ENCODE measurements at regions not wholly inside any gene's neighbourhood (a gene's known extent, or its start where the extent isn't known, plus 50 kb on each side); places are given as distances from the start of the nearest gene placed in this dataset.
"Not testable (repeated sequence)": the region's sequence is repeated elsewhere in the genome, so short reads cannot be mapped to it uniquely, and the experiment has no call there.

- H3K36me3 Mint-ChIP-seq (ENCODE audit: low read depth); H3K27me3 Mint-ChIP-seq; H3K27ac Mint-ChIP-seq; DNase-seq; H3K9me3 Mint-ChIP-seq; CTCF ChIA-PET; POLR2A ChIA-PET; H3K4me1 Mint-ChIP-seq; H3K4me3 Mint-ChIP-seq: not testable (repeated sequence)
Observed at GRCh38 chr3:178209116-178209515, 327.1 kb upstream of the KCNMB2 start.

- H3K4me3 Mint-ChIP-seq; H3K4me1 Mint-ChIP-seq; CTCF ChIA-PET; H3K36me3 Mint-ChIP-seq (ENCODE audit: low read depth); DNase-seq; H3K27me3 Mint-ChIP-seq; H3K27ac Mint-ChIP-seq; H3K9me3 Mint-ChIP-seq; POLR2A ChIA-PET: not testable (repeated sequence)
Observed at GRCh38 chr3:178209618-178210017, 326.6 kb upstream of the KCNMB2 start.

- H3K4me1 Mint-ChIP-seq; DNase-seq; H3K4me3 Mint-ChIP-seq; H3K36me3 Mint-ChIP-seq (ENCODE audit: low read depth); H3K27me3 Mint-ChIP-seq; POLR2A ChIA-PET; H3K9me3 Mint-ChIP-seq; H3K27ac Mint-ChIP-seq; CTCF ChIA-PET: not testable (repeated sequence)
Observed at GRCh38 chr3:178211086-178211485, 325.1 kb upstream of the KCNMB2 start.

- ChIA-PET CTCF (no interaction called here), POLR2A (no interaction called here)
- H3K36me3 Mint-ChIP-seq (ENCODE audit: low read depth): no peaks in the 10 kb centered on the region
- DNase-seq: no peak
- no peaks in the 10 kb centered on the region for H3K4me1 Mint-ChIP-seq
- no peaks in the 10 kb centered on the region for H3K27me3 Mint-ChIP-seq
- H3K27ac Mint-ChIP-seq: no peak overlapping the region
- H3K4me3 Mint-ChIP-seq: no peak overlapping the region
- H3K9me3 Mint-ChIP-seq: no peaks in the 10 kb centered on the region
Observed at GRCh38 chr3:178217479-178217878, 318.8 kb upstream of the KCNMB2 start.

- H3K27ac Mint-ChIP-seq: no peak overlapping the region
- no peaks in the 10 kb centered on the region for H3K36me3 Mint-ChIP-seq (ENCODE audit: low read depth)
- no peaks in the 10 kb centered on the region for H3K27me3 Mint-ChIP-seq
- CTCF ChIA-PET: no interaction called here
- H3K4me3 Mint-ChIP-seq: no peak overlapping the region
- no peaks in the 10 kb centered on the region for H3K4me1 Mint-ChIP-seq
- no peak for DNase-seq
- no peaks in the 10 kb centered on the region for H3K9me3 Mint-ChIP-seq
- POLR2A ChIA-PET: no interaction called here
Observed at GRCh38 chr3:178218231-178218630, 318.0 kb upstream of the KCNMB2 start.

GRCh38 chr3:178219661-178220060 is 316.6 kb upstream of the KCNMB2 start:
- DNase-seq; H3K4me1 Mint-ChIP-seq; POLR2A ChIA-PET; H3K27ac Mint-ChIP-seq; H3K9me3 Mint-ChIP-seq; CTCF ChIA-PET; H3K36me3 Mint-ChIP-seq (ENCODE audit: low read depth); H3K27me3 Mint-ChIP-seq; H3K4me3 Mint-ChIP-seq: not testable (repeated sequence)

- H3K36me3 Mint-ChIP-seq (ENCODE audit: low read depth): no peaks in the 10 kb centered on the region
- no peak overlapping the region for H3K4me3 Mint-ChIP-seq
- DNase-seq: no peak
- ChIA-PET POLR2A (no interaction called here), CTCF (no interaction called here)
- H3K9me3 Mint-ChIP-seq: no peaks in the 10 kb centered on the region
- no peaks in the 10 kb centered on the region for H3K27me3 Mint-ChIP-seq
- no peak overlapping the region for H3K27ac Mint-ChIP-seq
- no peaks in the 10 kb centered on the region for H3K4me1 Mint-ChIP-seq
Observed at GRCh38 chr3:178223876-178224275, 312.4 kb upstream of the KCNMB2 start.

- no peaks in the 10 kb centered on the region for H3K9me3 Mint-ChIP-seq
- no peak overlapping the region for H3K27ac Mint-ChIP-seq
- no peaks in the 10 kb centered on the region for H3K4me1 Mint-ChIP-seq
- ChIA-PET POLR2A (no interaction called here), CTCF (no interaction called here)
- no peaks in the 10 kb centered on the region for H3K36me3 Mint-ChIP-seq (ENCODE audit: low read depth)
- no peaks in the 10 kb centered on the region for H3K27me3 Mint-ChIP-seq
- H3K4me3 Mint-ChIP-seq: no peak overlapping the region
- no peak for DNase-seq
Observed at GRCh38 chr3:178226094-178226493, 310.1 kb upstream of the KCNMB2 start.

GRCh38 chr3:178231645-178232044 is 304.6 kb upstream of the KCNMB2 start:
- DNase-seq: no peak
- POLR2A ChIA-PET: no interaction called here
- Mint-ChIP-seq H3K4me1 (no peaks in the 10 kb centered on the region), H3K27me3 (no peaks in the 10 kb centered on the region), H3K27ac (no peak overlapping the region), H3K36me3 (ENCODE audit: low read depth) (no peaks in the 10 kb centered on the region), H3K9me3 (no peaks in the 10 kb centered on the region), H3K4me3 (no peak overlapping the region)
- CTCF ChIA-PET: no interaction called here

GRCh38 chr3:178233371-178234071 is 302.7 kb upstream of the KCNMB2 start:
- CTCF ChIA-PET: no interaction called here
- no peak overlapping the region for H3K4me3 Mint-ChIP-seq
- no peak for DNase-seq
- H3K27ac Mint-ChIP-seq: no peak overlapping the region
- H3K9me3 Mint-ChIP-seq: no peaks in the 10 kb centered on the region
- POLR2A ChIA-PET: no interaction called here
- no peaks in the 10 kb centered on the region for H3K36me3 Mint-ChIP-seq (ENCODE audit: low read depth)
- no peaks in the 10 kb centered on the region for H3K4me1 Mint-ChIP-seq
- no peaks in the 10 kb centered on the region for H3K27me3 Mint-ChIP-seq

GRCh38 chr3:178236555-178237277 is 299.5 kb upstream of the KCNMB2 start:
- DNase-seq: no peak
- ChIA-PET CTCF (no interaction called here), POLR2A (no interaction called here)
- Mint-ChIP-seq H3K36me3 (ENCODE audit: low read depth) (no peaks in the 10 kb centered on the region), H3K4me1 (no peaks in the 10 kb centered on the region), H3K9me3 (no peaks in the 10 kb centered on the region), H3K27me3 (no peaks in the 10 kb centered on the region), H3K4me3 (no peak overlapping the region), H3K27ac (no peak overlapping the region)

- H3K4me3 Mint-ChIP-seq: no peak overlapping the region
- no peaks in the 10 kb centered on the region for H3K9me3 Mint-ChIP-seq
- ChIA-PET POLR2A (no interaction called here), CTCF (no interaction called here)
- no peak overlapping the region for H3K27ac Mint-ChIP-seq
- H3K36me3 Mint-ChIP-seq (ENCODE audit: low read depth): no peaks in the 10 kb centered on the region
- DNase-seq: no peak
- no peaks in the 10 kb centered on the region for H3K27me3 Mint-ChIP-seq
- no peaks in the 10 kb centered on the region for H3K4me1 Mint-ChIP-seq
Observed at GRCh38 chr3:178238179-178238578, 298.1 kb upstream of the KCNMB2 start.

- Mint-ChIP-seq H3K4me1 (no peaks in the 10 kb centered on the region), H3K9me3 (no peaks in the 10 kb centered on the region), H3K4me3 (no peak overlapping the region), H3K36me3 (ENCODE audit: low read depth) (no peaks in the 10 kb centered on the region), H3K27ac (no peak overlapping the region), H3K27me3 (no peaks in the 10 kb centered on the region)
- POLR2A ChIA-PET: no interaction called here
- CTCF ChIA-PET: no interaction called here
- no peak for DNase-seq
Observed at GRCh38 chr3:178244733-178245709, 291.2 kb upstream of the KCNMB2 start.
